Kidney tubule cell (primary cell): ENCODE measurements at regions not wholly inside any gene's neighbourhood (a gene's known extent, or its start where the extent isn't known, plus 50 kb on each side); places are given as distances from the start of the nearest gene placed in this dataset.
"Not testable (repeated sequence)": the region's sequence is repeated elsewhere in the genome, so short reads cannot be mapped to it uniquely, and the experiment has no call there.

Experiments
- DNase-seq: peaks from one replicate; pipeline ENCODE4 v3.0.0-alpha.2; 2018; ENCODE audit warnings: low spot score

DNA sequence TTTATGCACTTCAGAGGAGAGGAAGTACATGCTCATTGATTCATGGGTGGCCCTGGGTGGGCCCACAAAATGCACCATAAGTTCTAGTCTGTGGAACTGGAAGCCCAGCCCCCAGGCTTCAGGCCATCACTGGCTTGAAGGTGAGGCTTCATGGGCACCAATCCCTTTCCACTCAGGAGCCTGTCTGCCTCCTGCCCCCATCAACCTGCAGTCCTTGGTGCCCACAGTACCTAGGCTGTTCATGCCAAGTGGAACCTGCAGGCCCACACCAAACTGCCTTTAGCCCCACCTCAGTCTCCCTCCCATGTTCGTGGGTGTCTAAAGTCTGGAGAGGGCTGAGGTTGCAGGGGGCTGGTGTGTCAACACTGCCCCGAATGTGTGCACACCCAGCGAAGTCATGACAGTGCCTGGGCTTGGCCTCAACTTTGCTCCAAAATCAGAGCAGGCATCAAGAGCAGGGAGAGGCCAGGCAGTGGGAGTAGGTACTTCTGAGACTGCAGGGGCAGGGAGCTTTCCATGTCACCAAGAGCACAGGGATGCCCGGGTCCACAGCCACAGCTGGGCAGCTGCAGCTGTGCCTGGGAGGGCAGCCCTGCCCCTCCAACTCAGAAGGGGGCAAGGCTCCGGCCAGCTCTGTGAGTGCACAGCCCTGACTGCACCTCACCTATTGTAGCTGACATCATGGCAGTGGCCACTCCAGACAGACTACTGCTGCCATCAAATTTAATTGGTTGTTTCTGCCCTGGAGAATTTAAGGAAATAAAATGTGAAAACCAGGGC is 1250.4 kb upstream of the IGFBP7 start:
- DNase-seq: no peak

- no peak for DNase-seq
Observed at GRCh38 chr4:58359590-58359989, 1249.4 kb upstream of the IGFBP7 start.

GRCh38 chr4:58357947-58358346 is 1247.8 kb upstream of the IGFBP7 start:
- DNase-seq: no peak

- no peak for DNase-seq
Observed at GRCh38 chr4:58325070-58325469, 1214.9 kb upstream of the IGFBP7 start.

- DNase-seq: no peak
Observed at GRCh38 chr4:58313444-58313843, 1203.3 kb upstream of the IGFBP7 start.

DNA sequence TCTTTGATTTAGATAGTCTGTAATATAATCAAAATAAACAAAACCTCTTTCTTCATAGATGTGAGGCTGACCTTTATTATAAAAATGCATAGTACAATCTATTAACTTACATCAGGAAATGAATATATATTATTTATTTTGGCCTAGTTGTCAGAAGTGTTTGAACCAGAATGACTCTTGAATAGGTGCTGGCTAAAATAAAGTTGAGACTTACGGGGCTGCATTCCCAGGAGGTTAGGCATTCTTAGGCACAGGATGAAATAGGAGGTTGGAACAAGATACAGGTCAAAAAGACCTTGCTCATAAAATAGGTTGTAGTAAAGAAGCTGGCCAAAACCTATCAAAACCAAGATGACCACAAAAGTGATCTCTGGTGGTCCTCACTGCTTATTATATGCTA is 1193.3 kb upstream of the IGFBP7 start:
- no peak for DNase-seq

- DNase-seq: peak; percentile 65
Observed at GRCh38 chr4:58301376-58301999, 1191.3 kb upstream of the IGFBP7 start.

GRCh38 chr4:58286335-58286734 is 1176.2 kb upstream of the IGFBP7 start:
- no peak for DNase-seq

DNA sequence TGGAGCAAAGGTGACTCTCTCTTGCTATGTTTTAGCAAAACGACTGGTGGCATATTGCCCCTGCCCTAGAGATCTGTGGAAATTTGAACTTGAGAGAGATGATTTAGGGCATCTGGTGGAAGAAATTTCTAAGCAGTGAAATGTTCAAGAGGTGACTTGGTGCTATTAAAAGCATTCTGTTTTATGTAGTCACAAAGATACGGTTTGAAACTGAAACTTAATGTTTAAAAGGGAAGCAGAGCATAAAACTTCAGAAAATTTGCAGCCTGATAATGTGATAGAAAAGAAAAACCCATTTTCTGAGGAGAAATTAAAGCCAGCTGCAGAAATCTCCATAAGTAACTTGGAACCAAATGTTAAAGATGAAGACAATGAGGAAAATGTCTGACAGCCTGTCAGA is 1170.7 kb upstream of the IGFBP7 start:
- DNase-seq: not testable (repeated sequence)

DNA sequence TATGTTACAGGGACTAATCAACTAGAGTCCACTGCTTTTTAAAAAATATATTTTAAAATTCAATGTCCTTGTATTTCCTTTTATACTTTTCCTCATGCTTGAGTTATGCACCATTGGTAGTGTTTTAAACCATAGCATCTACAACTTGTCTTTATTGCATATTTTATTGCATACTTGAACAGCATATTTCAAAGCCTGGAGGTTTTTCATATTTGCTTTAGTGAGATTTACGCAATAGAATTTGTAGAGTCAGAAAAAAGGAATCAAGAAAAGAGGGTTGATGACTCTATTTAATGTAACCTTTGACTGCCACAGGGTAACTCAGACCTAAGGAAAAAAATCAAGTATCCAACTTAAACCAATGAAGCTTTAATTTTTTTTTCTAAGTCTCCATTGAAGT is 1165.7 kb upstream of the IGFBP7 start:
- DNase-seq: peak; percentile 6

DNA sequence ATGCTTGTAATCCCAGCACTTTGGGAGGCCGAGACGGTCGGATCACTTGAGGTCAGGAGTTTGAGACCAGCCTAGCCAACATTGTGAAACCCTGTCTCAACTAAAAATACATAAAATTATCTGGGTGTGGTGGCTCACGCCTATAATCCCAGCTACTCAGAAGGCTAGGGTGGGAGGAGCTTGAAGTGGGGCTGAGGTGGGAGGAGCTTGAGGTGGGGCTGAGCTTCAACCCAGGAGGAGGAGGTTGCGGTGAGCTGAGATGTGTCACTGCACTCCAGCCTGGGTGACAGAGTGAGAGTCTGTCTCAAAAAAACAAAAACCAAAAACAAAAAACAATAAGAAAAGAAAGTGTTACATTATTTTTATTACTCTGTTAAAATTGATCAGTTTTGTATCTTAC is 1164.4 kb upstream of the IGFBP7 start:
- DNase-seq: no peak

DNA sequence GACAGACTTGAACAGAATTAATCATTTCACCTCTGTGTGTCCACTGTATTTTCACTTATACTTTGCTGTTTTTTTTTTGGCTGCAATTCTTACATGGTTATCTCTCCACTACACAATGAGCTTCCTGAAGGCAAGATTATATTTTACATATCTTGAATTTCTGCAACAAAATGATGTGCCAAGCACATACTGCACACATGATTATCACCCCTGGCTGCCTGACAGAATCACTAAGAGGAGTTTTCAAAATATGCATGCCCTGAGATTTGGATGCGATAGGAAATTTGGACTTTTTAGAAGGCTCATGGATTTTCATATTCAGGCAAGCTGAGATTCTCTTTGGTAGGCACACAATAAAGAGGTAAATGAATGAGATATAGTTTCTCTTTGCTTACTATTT is 1162.1 kb upstream of the IGFBP7 start:
- DNase-seq: no peak

DNA sequence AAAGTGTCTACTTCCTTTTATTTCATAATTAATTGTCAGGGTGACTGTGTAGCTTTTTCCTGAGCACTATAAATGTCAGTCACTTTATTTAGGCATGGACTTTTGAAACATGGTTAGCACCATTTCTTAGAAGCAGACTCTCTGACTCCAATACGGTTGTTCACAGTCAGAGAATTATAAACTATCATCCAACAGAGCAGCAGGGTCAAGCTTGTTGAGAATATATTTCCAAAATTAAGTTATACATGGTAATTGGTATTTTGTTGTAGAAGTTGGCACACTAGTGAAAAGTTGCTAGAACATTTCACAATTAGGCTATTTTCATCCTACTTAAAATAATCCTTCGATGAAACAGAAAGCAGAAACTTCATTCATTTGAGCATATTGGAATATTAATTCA is 1155.5 kb upstream of the IGFBP7 start:
- no peak for DNase-seq

DNA sequence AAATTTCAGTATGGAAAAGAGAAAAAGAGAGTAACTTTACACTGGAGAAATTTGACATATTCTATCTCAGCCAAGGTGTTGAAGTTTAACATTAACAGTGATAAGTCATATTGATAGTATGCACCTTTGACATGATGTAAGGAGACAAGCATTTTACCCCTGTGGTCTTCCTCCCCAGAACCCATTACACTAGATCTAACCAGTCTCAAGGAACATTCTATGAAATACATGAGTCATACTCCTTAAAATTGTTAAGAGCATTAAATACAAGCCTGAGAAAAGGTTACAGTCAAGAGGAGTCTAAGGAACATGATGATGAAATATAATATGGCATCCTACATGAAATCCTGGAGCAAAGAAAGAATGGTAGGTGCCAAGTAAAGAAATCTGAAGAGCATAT is 1151.3 kb upstream of the IGFBP7 start:
- DNase-seq: peak; percentile 94

GRCh38 chr4:58254291-58254690 is 1144.1 kb upstream of the IGFBP7 start:
- no peak for DNase-seq

GRCh38 chr4:58252656-58253055 is 1142.5 kb upstream of the IGFBP7 start:
- no peak for DNase-seq

GRCh38 chr4:58247792-58248191 is 1137.6 kb upstream of the IGFBP7 start:
- peak; percentile 10 for DNase-seq

GRCh38 chr4:58225460-58225859 is 1115.3 kb upstream of the IGFBP7 start:
- no peak for DNase-seq

DNA sequence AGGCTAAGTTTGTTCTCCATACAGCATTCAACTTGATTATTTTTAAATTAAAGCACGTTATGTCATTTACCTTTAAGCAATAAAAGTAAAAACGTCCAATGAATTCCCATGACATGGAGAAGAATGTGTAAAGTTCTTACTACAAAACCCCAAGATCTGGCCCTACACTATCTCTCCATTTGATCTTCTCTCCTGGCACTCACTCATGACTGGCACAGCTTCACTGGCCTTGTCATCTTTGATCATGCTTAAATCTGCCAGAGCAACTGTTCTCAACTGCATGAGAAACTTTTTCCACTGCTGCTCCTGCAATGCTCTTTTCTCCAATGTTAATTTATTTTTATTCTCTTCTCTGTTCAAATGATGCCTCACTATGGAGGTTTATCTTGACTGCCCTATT is 1109.0 kb upstream of the IGFBP7 start:
- DNase-seq: no peak

DNA sequence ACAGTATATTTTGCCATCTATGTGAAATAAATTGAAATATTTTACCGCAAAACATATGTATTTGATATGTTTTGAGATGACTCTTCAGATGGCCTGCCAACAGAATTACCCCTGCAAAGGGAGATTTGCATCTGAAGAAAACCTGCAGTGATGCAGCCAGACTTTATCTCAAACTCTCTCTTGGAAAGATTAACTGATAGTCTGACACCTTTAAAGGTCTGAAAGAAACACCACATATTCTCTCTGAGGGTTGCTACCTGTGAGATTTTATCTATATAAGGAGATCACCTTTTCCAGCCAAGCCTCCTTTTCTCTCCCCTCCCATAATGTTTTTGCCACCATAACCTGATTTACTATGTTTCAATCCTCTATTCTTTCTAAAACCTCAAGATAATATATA is 1106.3 kb upstream of the IGFBP7 start:
- no peak for DNase-seq

- DNase-seq: no peak
Observed at GRCh38 chr4:58214376-58214775, 1104.2 kb upstream of the IGFBP7 start.

GRCh38 chr4:58209551-58209950 is 1099.4 kb upstream of the IGFBP7 start:
- DNase-seq: peak; percentile 32

GRCh38 chr4:58209001-58209400 is 1098.8 kb upstream of the IGFBP7 start:
- no peak for DNase-seq
